MM.1S (cell line): ENCODE measurements at regions not wholly inside any gene's neighbourhood (a gene's known extent, or its start where the extent isn't known, plus 50 kb on each side); places are given as distances from the start of the nearest gene placed in this dataset.

Experiments
- DNase-seq: peaks from one replicate; pipeline ENCODE4 v3.0.0-alpha.2; 2015
- H2AFZ ChIP-seq: fragments of 300-600 bp; sonication (generic); 2 replicates; pipeline ENCODE4 v1.6.0; 2016; ENCODE audit warnings: antibody characterized with exemption, low read length
- H3F3A ChIP-seq: fragments of 300-600 bp; sonication (generic); 2 replicates; pipeline ENCODE4 v1.6.1; 2016; ENCODE audit warnings: mild to moderate bottlenecking, antibody characterized with exemption, low read length, moderate library complexity, mixed read lengths; ENCODE audit not compliant: insufficient read depth
- H3K27ac ChIP-seq: fragments of 300-600 bp; sonication (generic); 2 replicates; pipeline ENCODE4 v1.5.1; 2016; ENCODE audit warnings: mild to moderate bottlenecking, low read length
- H3K27me3 ChIP-seq: fragments of 300-600 bp; sonication (generic); replicated peaks from 2 replicates; pipeline ENCODE4 v1.6.0; 2016; ENCODE audit warnings: low read length; ENCODE audit not compliant: insufficient read depth
- H3K36me3 ChIP-seq: fragments of 300-600 bp; sonication (generic); replicated peaks from 2 replicates; pipeline ENCODE4 v1.6.1; 2016; ENCODE audit warnings: mild to moderate bottlenecking, low read length, mixed read lengths; ENCODE audit not compliant: insufficient read depth
- H3K4me1 ChIP-seq: fragments of 300-600 bp; sonication (generic); 2 replicates; pipeline ENCODE4 v1.6.1; 2016; ENCODE audit warnings: low read length, mixed read lengths
- H3K4me2 ChIP-seq: fragments of 300-600 bp; sonication (generic); 2 replicates; pipeline ENCODE4 v1.6.0; 2016; ENCODE audit warnings: low read depth, low read length
- H3K4me3 ChIP-seq: fragments of 300-600 bp; sonication (generic); 2 replicates; pipeline ENCODE4 v1.5.1; 2016; ENCODE audit warnings: low read length, mixed read lengths
- H3K79me2 ChIP-seq: fragments of 300-600 bp; sonication (generic); 2 replicates; pipeline ENCODE4 v1.6.1; 2016; ENCODE audit warnings: mixed run types, low read length, mixed read lengths
- H3K9ac ChIP-seq: fragments of 300-600 bp; sonication (generic); 2 replicates; pipeline ENCODE4 v1.6.1; 2016; ENCODE audit warnings: low read length, mixed read lengths
- H3K9me2 ChIP-seq: fragments of 300-600 bp; sonication (generic); replicated peaks from 2 replicates; pipeline ENCODE4 v1.6.1; 2016; ENCODE audit warnings: mild to moderate bottlenecking, low read length, mixed read lengths; ENCODE audit not compliant: insufficient read depth
- H3K9me3 ChIP-seq: fragments of 300-600 bp; sonication (generic); replicated peaks from 2 replicates; pipeline ENCODE4 v1.6.1; 2016; ENCODE audit warnings: mild to moderate bottlenecking, low read length, mixed read lengths; ENCODE audit not compliant: insufficient read depth
- H4K20me1 ChIP-seq: fragments of 300-600 bp; sonication (generic); 2 replicates; pipeline ENCODE4 v1.6.1; 2016; ENCODE audit warnings: mild to moderate bottlenecking, low read length, moderate library complexity, mixed read lengths; ENCODE audit not compliant: insufficient read depth
- CTCF ChIP-seq: fragments of 300-600 bp; sonication (generic); IDR thresholded peaks from 2 replicates; pipeline ENCODE4 v1.5.1; 2016; ENCODE audit warnings: antibody characterized with exemption, low read length, mixed read lengths
- EZH2 ChIP-seq: fragments of 300-600 bp; sonication (generic); optimal IDR thresholded peaks from 2 replicates; pipeline ENCODE3; 2017; ENCODE audit warnings: low read depth, mild to moderate bottlenecking, antibody characterized with exemption, low read length, mixed read lengths
- EZH2phosphoT487 ChIP-seq: fragments of 300-600 bp; sonication (generic); IDR thresholded peaks from 2 replicates; pipeline ENCODE4 v1.6.1; 2018; ENCODE audit warnings: antibody characterized with exemption, low read length

- TF ChIP-seq EZH2phosphoT487 = no peak
- TF ChIP-seq CTCF = no peak
- no peak for TF ChIP-seq EZH2
- no peak overlapping the region for H3K27ac ChIP-seq
- H3F3A ChIP-seq = no peaks in the 10 kb centered on the region
- H3K27me3 ChIP-seq = no peaks in the 10 kb centered on the region
- no peak overlapping the region; the same call in 1 of the 2 replicates for H3K4me3 ChIP-seq
- no peaks in the 10 kb centered on the region for H3K9me3 ChIP-seq
- H3K9me2 ChIP-seq = no peaks in the 10 kb centered on the region
- H4K20me1 ChIP-seq = no peaks in the 10 kb centered on the region
- DNase-seq = no peak
- H3K79me2 ChIP-seq = no peaks in the 10 kb centered on the region
- no peaks in the 10 kb centered on the region for H3K4me1 ChIP-seq
- H3K9ac ChIP-seq = no peak overlapping the region
- peak overlapping the region; percentile 49 for H3K4me2 ChIP-seq
- no peaks in the 10 kb centered on the region for H3K36me3 ChIP-seq
- H2AFZ ChIP-seq = peak overlapping the region; percentile 63
Measured at GRCh38 chr2:126776255-126776654, 120.3 kb downstream of the GYPC start.

GRCh38 chr2:126776692-126777619 is 121.0 kb downstream of the GYPC start:
- Histone ChIP-seq H2AFZ (peak overlapping the region; percentile 99), H3K36me3 (no peaks in the 10 kb centered on the region), H3K27me3 (no peaks in the 10 kb centered on the region), H3K9me2 (no peaks in the 10 kb centered on the region), H3K4me2 (peak overlapping the region; percentile 99), H3K9me3 (no peaks in the 10 kb centered on the region), H4K20me1 (no peaks in the 10 kb centered on the region), H3K4me3 (peak overlapping the region; percentile 74), H3K79me2 (no peaks in the 10 kb centered on the region), H3F3A (no peaks in the 10 kb centered on the region), H3K27ac (no peak overlapping the region), H3K4me1 (no peaks in the 10 kb centered on the region), H3K9ac (peak overlapping the region; percentile 50; the same call in 1 of the 2 replicates)
- DNase-seq = peak; percentile 69
- TF ChIP-seq EZH2 (no peak), CTCF (peak; percentile 97), EZH2phosphoT487 (no peak)

GRCh38 chr2:126777620-126777978 is 121.1 kb upstream of the TEX51 start:
- Histone ChIP-seq H3F3A (no peaks in the 10 kb centered on the region), H3K36me3 (no peaks in the 10 kb centered on the region), H3K4me3 (peak overlapping the region; percentile 74), H3K9ac (no peak overlapping the region), H3K27ac (no peak overlapping the region), H4K20me1 (no peaks in the 10 kb centered on the region), H2AFZ (peak overlapping the region; percentile 99; the same call in 1 of the 2 replicates), H3K4me1 (no peaks in the 10 kb centered on the region), H3K79me2 (no peaks in the 10 kb centered on the region), H3K27me3 (no peaks in the 10 kb centered on the region), H3K4me2 (peak overlapping the region; percentile 99), H3K9me3 (no peaks in the 10 kb centered on the region), H3K9me2 (no peaks in the 10 kb centered on the region)
- no peak for DNase-seq
- no peak for TF ChIP-seq EZH2
- TF ChIP-seq EZH2phosphoT487 = no peak
- no peak for TF ChIP-seq CTCF
